Activated CD8-positive, alpha-beta T cell treated with anti-CD3 and anti-CD28 coated beads for 36 hours (primary cell): ENCODE measurements at regions not wholly inside any gene's neighbourhood (a gene's known extent, or its start where the extent isn't known, plus 50 kb on each side); places are given as distances from the start of the nearest gene placed in this dataset.
"Not testable (repeated sequence)": the region's sequence is repeated elsewhere in the genome, so short reads cannot be mapped to it uniquely, and the experiment has no call there.

Experiments
- ATAC-seq: fragments of 200-7000 bp; cut with Tn5 transposase; one replicate; pipeline ENCODE4 v1.10.0; 2021; ENCODE audit warnings: mild to moderate bottlenecking, moderate library complexity
- CTCF ChIA-PET: fragments of 350-600 bp; sonication (Branson Sonifier 250); formaldehyde crosslinking; loops from one replicate; lab custom pipeline; 2021; ENCODE audit warnings: antibody characterized with exemption; lab: Charles Lee
- POLR2A ChIA-PET: fragments of 350-600 bp; sonication (Branson Sonifier 250); formaldehyde crosslinking; loops from one replicate; lab custom pipeline; 2021; ENCODE audit warnings: antibody characterized with exemption; lab: Charles Lee
- DNase-seq: peaks from one replicate; pipeline ENCODE4 v3.0.0-alpha.2; 2020
- H3K27ac Mint-ChIP-seq: one replicate; pipeline ENCODE4 v1.8.0; 2021; ENCODE audit warnings: mild to moderate bottlenecking, mixed read lengths
- H3K27me3 Mint-ChIP-seq: one replicate; pipeline ENCODE4 v1.8.0; 2021; ENCODE audit warnings: mixed read lengths
- H3K36me3 Mint-ChIP-seq: one replicate; pipeline ENCODE4 v1.8.0; 2021; ENCODE audit warnings: low read depth, mixed read lengths
- H3K4me1 Mint-ChIP-seq: one replicate; pipeline ENCODE4 v1.8.0; 2021; ENCODE audit warnings: low read depth, mixed read lengths
- H3K4me3 Mint-ChIP-seq: one replicate; pipeline ENCODE4 v1.8.0; 2021; ENCODE audit warnings: mild to moderate bottlenecking, moderate library complexity, mixed read lengths
- H3K9me3 Mint-ChIP-seq: one replicate; pipeline ENCODE4 v1.8.0; 2021; ENCODE audit warnings: mixed read lengths
- intact Hi-C: fragments of 100-400 bp; cut with micrococcal nuclease; formaldehyde crosslinking; loops from one replicate; pipeline ENCODE4 v1.10.0; 2022
- TF ChIP-seq, protein P1 (sequence below): fragments of 200-600 bp; IDR thresholded peaks from one replicate; pipeline ENCODE4 v1.8.0; 2022; ENCODE audit warnings: antibody characterized with exemption, mild to moderate bottlenecking

- no peaks in the 10 kb centered on the region for H3K36me3 Mint-ChIP-seq
- POLR2A ChIA-PET, result no interaction called here
- H3K27me3 Mint-ChIP-seq, result peaks cover 3% of the 10 kb centered on the region
- H3K9me3 Mint-ChIP-seq, result no peaks in the 10 kb centered on the region
- ATAC-seq (no peak), DNase-seq (no peak)
- H3K4me3 Mint-ChIP-seq, result no peak overlapping the region
- H3K4me1 Mint-ChIP-seq, result no peaks in the 10 kb centered on the region
- CTCF ChIA-PET, result no interaction called here
- no peak overlapping the region for H3K27ac Mint-ChIP-seq
- intact Hi-C loops, result no loop called here
- TF ChIP-seq, protein P1, sequence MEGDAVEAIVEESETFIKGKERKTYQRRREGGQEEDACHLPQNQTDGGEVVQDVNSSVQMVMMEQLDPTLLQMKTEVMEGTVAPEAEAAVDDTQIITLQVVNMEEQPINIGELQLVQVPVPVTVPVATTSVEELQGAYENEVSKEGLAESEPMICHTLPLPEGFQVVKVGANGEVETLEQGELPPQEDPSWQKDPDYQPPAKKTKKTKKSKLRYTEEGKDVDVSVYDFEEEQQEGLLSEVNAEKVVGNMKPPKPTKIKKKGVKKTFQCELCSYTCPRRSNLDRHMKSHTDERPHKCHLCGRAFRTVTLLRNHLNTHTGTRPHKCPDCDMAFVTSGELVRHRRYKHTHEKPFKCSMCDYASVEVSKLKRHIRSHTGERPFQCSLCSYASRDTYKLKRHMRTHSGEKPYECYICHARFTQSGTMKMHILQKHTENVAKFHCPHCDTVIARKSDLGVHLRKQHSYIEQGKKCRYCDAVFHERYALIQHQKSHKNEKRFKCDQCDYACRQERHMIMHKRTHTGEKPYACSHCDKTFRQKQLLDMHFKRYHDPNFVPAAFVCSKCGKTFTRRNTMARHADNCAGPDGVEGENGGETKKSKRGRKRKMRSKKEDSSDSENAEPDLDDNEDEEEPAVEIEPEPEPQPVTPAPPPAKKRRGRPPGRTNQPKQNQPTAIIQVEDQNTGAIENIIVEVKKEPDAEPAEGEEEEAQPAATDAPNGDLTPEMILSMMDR, result no peak
These were observed 98.8 kb downstream of the CRYBB2 start for GRCh38 chr22:25318081-25318823.

- no peaks in the 10 kb centered on the region for H3K9me3 Mint-ChIP-seq
- H3K4me3 Mint-ChIP-seq, result no peak overlapping the region
- H3K4me1 Mint-ChIP-seq, result no peaks in the 10 kb centered on the region
- DNase-seq (no peak), ATAC-seq (no peak)
- no peak overlapping the region for H3K27ac Mint-ChIP-seq
- ChIA-PET POLR2A (no interaction called here), CTCF (interaction anchor here (1.0 to 1.6 kb wide), 2 partner anchors 91 to 125 kb away, joined by 3 to 5 read pairs; no protein-coding TSS in a partner anchor)
- no peaks in the 10 kb centered on the region for H3K27me3 Mint-ChIP-seq
- intact Hi-C loops, result no loop called here
- no peaks in the 10 kb centered on the region for H3K36me3 Mint-ChIP-seq
- TF ChIP-seq, protein P1, result no peak
These were observed 107.7 kb downstream of the CRYBB2 start for GRCh38 chr22:25327018-25327755.

GRCh38 chr22:25331050-25331449 lies 111.6 kb downstream of the CRYBB2 start:
- H3K9me3 Mint-ChIP-seq, result no peaks in the 10 kb centered on the region
- no peaks in the 10 kb centered on the region for H3K27me3 Mint-ChIP-seq
- no peak for ATAC-seq
- H3K4me1 Mint-ChIP-seq, result no peaks in the 10 kb centered on the region
- intact Hi-C loops, result loop anchor here (5.0 kb wide), 1 partner anchor 94 kb away; no protein-coding TSS in a partner anchor
- TF ChIP-seq, protein P1, result no peak
- POLR2A ChIA-PET, result no interaction called here
- H3K36me3 Mint-ChIP-seq, result no peaks in the 10 kb centered on the region
- no peak for DNase-seq
- CTCF ChIA-PET, result no interaction called here
- H3K27ac Mint-ChIP-seq, result no peak overlapping the region
- H3K4me3 Mint-ChIP-seq, result no peak overlapping the region

- H3K27me3 Mint-ChIP-seq, ATAC-seq, H3K27ac Mint-ChIP-seq, CTCF ChIA-PET, H3K9me3 Mint-ChIP-seq, H3K4me1 Mint-ChIP-seq, DNase-seq, H3K4me3 Mint-ChIP-seq, H3K36me3 Mint-ChIP-seq, POLR2A ChIA-PET: not testable (repeated sequence)
- intact Hi-C loops, result loop anchor here (5.0 kb wide), 1 partner anchor 95 kb away; no protein-coding TSS in a partner anchor
These were observed 112.5 kb downstream of the CRYBB2 start for GRCh38 chr22:25331911-25332310.

DNA sequence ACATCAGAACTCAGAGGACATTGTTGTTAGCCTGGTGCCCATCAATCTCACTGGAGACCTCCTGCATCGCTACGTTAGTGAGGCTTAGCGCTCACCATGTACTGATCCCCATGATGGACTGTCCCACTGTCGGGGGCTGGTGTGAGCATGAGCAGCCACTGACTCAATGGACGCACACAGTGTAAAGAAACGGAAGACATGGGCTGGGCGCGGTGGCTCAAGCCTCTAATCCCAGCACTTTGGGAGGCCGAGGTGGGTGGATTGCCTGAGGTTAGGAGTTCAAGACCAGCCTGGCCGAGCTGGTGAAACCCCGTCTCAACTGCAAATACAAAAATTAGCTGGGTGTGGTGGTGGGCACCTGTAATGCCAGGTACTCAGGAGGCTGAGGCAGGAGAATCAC lies 112.9 kb downstream of the CRYBB2 start:
- ChIA-PET POLR2A (no interaction called here), CTCF (interaction anchor here (2.3 kb wide), 1 partner anchor 221 kb away, joined by 7 read pairs; no protein-coding TSS in a partner anchor)
- H3K4me3 Mint-ChIP-seq, result no peak overlapping the region
- ATAC-seq (no peak), DNase-seq (no peak)
- H3K27ac Mint-ChIP-seq, result no peak overlapping the region
- H3K27me3 Mint-ChIP-seq, result no peaks in the 10 kb centered on the region
- intact Hi-C loops, result loop anchor here (5.0 kb wide), 1 partner anchor 95 kb away; no protein-coding TSS in a partner anchor
- TF ChIP-seq, protein P1, result no peak
- peaks cover 5% of the 10 kb centered on the region for H3K9me3 Mint-ChIP-seq
- no peaks in the 10 kb centered on the region for H3K4me1 Mint-ChIP-seq
- H3K36me3 Mint-ChIP-seq, result no peaks in the 10 kb centered on the region
